Heart left ventricle (tissue), 16 donors: ENCODE measurements at regions not wholly inside any gene's neighbourhood (a gene's known extent, or its start where the extent isn't known, plus 50 kb on each side); places are given as distances from the start of the nearest gene placed in this dataset.

Source experiments
- ATAC-seq, 4 donors: fragments of 200-7000 bp; cut with Tn5 transposase; one replicate each; pipeline ENCODE4 v1.9.1; 2020 to 2022; ENCODE audit warnings: moderate library complexity in 4 of 4, mild to moderate bottlenecking in 3 of 4, moderate number of reproducible peaks in 1 of 4
- DNase-seq, 5 donors: peaks; one replicate each; pipeline ENCODE4 v3.0.0-alpha.2; 2020
- H3K27ac ChIP-seq, 12 donors: fragments of 200-600 bp; sonication (generic) in 4 of 12; one replicate each; pipeline versions ENCODE4 v1.5.0 to v1.8.0; 2016 to 2022; ENCODE audit warnings: mild to moderate bottlenecking in 2 of 12
- H3K27me3 ChIP-seq, 9 donors: fragments of 200-600 bp; sonication (generic) in 2 of 9; one replicate each; pipeline versions ENCODE4 v1.5.1 to v1.8.0; 2016 to 2022; ENCODE audit warnings: mild to moderate bottlenecking in 3 of 9
- H3K36me3 ChIP-seq, 9 donors: fragments of 200-600 bp; sonication (generic) in 2 of 9; one replicate each; pipeline versions ENCODE4 v1.5.0 to v1.8.0; 2018 to 2022; ENCODE audit warnings: mild to moderate bottlenecking in 2 of 9
- H3K4me1 ChIP-seq, 12 donors: fragments of 200-600 bp; sonication (generic) in 4 of 12; one replicate each; pipeline versions ENCODE4 v1.5.0 to v1.8.0; 2016 to 2022; ENCODE audit warnings: mild to moderate bottlenecking in 3 of 12
- H3K4me3 ChIP-seq, 12 donors: fragments of 200-600 bp; sonication (generic) in 4 of 12; one replicate each; pipeline versions ENCODE4 v1.5.0 to v1.8.0; 2017 to 2022; ENCODE audit warnings: mild to moderate bottlenecking in 9 of 12, moderate library complexity in 4 of 12
- H3K9me3 ChIP-seq, 12 donors: fragments of 200-600 bp; sonication (generic) in 4 of 12; one replicate each; pipeline versions ENCODE4 v1.5.0 to v1.8.0; 2016 to 2022; ENCODE audit warnings: mild to moderate bottlenecking in 1 of 12
- CTCF ChIP-seq, 12 donors: fragments of 200-600 bp; sonication (generic) in 4 of 12; IDR thresholded peaks; one replicate each; pipeline versions ENCODE4 v1.5.0 to v1.8.0; 2018 to 2022; ENCODE audit warnings: antibody characterized with exemption in 12 of 12, mild to moderate bottlenecking in 5 of 12
- POLR2A ChIP-seq, 2 donors: fragments of 450-650 bp; IDR thresholded peaks; one replicate each; pipeline ENCODE4 v1.6.1; 2017; ENCODE audit warnings: antibody characterized with exemption in 2 of 2, mild to moderate bottlenecking in 2 of 2, moderate library complexity in 2 of 2
- WGBS, 4 donors: extraction: QIAGEN DNeasy Blood & Tissue Kit in 2 of 4; methylation state at CpG; one replicate each; pipeline versions ENCODE4 v1.1.5 to v1.1.7; 2013 to 2018; 5-methylcytosine and 5-hydroxymethylcytosine counted together
- intact Hi-C, 10 donors: fragments of 100-400 bp; cut with DNase I; formaldehyde crosslinking; loops; one replicate each; pipeline versions ENCODE4 v1.11.1 to v1.14.2; 2022
- donor health status: ischemic (EF 13 %, LVEDD 7.1; RV severe dilation, severe dysfunction).
- donor health status: healthy with polysubstance abuse.
- donor health status: DM: no; HTN: yes; CAD: no.
- donor health status: DM: no; HTN: no; CAD: no.
- donor health status: ischemic (EF 25% LVEDD 6.9; RV normal size, moderate dysfunction).
- donor health status: ischemic (EF 25% LVEDD 5.7; RV mildly dilated, moderate dysfunction).
- donor health status: healthy.
- donor health status: DM: yes; HTN: yes; CAD: no.
- donor health status: ischemic (EF 35%, LVEDD 5.7; RV mildly dilated, moderate dysfunction).
- donor health status: nonischemic (EF 11% LVEDD 7.7; RV severe dilation, severe dysfunction).
- donor health status: DM: yes; HTN: yes; CAD: no.
- donor health status: PGD.
- donor health status: ischemic (EF 29% LVEDD 5.4; RV normal size, mild dysfunction).
- donor health status: nonischemic (EF 23%, LVEDD 6.1; RV moderate dilation, normal function).

DNA sequence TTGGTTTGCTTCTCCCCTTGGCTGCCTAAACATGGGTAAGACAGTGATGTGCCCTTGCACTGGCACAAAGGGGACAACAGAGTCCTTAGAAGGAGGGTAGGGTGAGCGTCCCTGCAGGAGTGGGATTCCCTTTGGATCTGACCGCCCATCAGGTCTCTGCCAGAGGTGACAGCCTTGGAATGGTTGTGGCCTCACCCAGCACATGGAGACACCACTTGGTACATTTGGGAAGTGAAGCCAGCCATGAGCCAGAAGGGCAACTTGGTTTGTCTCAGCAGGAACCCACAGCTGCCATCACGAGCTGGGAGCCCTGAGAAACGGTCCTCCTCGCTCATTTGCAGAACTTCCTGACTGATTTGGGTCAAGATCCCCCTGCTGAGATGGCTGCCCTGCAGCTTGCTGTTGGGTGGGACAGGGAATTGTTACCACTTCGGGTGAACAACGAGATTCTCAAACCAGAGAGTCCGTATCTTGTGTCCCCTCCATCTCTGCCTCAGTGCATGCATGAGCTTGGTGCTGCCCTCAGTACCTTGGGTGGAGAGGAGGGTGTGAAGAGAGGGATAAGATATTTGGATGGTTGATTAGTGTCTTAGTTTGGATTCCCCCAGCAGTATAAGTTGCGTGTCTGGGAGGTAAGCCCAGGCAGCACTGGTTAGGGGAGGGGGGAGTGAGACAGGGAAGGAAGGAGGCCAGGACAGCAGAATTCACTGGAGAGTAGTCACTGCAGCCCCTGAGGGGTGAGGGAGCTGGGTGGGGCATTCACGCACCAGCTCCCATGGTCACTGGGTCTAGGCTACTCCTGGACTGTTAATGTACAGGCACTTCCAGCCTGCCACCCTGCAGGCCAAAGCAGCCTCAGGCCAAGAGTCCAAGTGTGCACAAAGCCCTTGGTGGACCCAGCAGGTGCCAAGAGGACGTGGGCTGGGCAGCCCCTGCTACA lies 168.8 kb upstream of the TOPAZ1 start:
- 80 to 84% (median 82%) methylated on average over 10 to 11 of the region's 11 CpGs for WGBS, 4 donors
- no peak overlapping the region for H3K27ac ChIP-seq
- intact Hi-C loops: no loop called here
- ATAC-seq: no peak
- TF ChIP-seq CTCF (IDR thresholded peaks at IDR 0.05) (no peak), POLR2A (IDR thresholded peaks at IDR 0.05) (no peak)
- peaks cover 0 to 22% (median 0%) of the 10 kb centered on the region in 9 donors for H3K27me3 ChIP-seq
- no peak for DNase-seq
- H3K9me3 ChIP-seq: no peaks in the 10 kb centered on the region
- no peaks in the 10 kb centered on the region for H3K36me3 ChIP-seq
- no peak overlapping the region for H3K4me3 ChIP-seq
- H3K4me1 ChIP-seq: no peaks in the 10 kb centered on the region

DNA sequence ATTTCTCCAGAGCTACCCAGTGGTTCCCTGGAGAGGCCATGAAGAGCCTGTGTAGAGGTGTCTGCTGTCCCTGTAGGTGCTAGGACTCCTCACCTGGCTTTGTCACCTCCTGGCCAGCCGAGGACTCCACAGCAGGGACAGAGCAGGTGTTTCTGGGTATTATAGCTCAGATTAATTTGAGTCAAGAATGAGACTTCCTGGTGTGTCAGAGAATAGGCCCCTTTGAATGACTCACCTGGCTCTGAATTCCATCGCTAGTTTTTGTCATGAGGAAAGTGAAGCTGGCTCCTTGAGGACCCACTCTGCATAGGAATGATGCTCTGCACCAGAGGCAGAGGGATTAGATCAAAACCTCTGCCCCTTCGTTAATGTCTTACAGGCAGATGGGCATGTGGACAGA lies 167.5 kb upstream of the TOPAZ1 start:
- DNase-seq: no peak
- Histone ChIP-seq H3K36me3 (no peaks in the 10 kb centered on the region), H3K4me1 (no peaks in the 10 kb centered on the region), H3K4me3 (no peak overlapping the region), H3K27me3 (peaks cover 0 to 22% (median 0%) of the 10 kb centered on the region in 9 donors), H3K27ac (no peak overlapping the region), H3K9me3 (no peaks in the 10 kb centered on the region)
- 66 to 80% (median 72%) methylated on average over 3 of the region's 3 CpGs for WGBS, 4 donors
- no peak for ATAC-seq
- TF ChIP-seq POLR2A (IDR thresholded peaks at IDR 0.05) (no peak), CTCF (IDR thresholded peaks at IDR 0.05) (no peak)
- intact Hi-C loops: no loop called here

DNA sequence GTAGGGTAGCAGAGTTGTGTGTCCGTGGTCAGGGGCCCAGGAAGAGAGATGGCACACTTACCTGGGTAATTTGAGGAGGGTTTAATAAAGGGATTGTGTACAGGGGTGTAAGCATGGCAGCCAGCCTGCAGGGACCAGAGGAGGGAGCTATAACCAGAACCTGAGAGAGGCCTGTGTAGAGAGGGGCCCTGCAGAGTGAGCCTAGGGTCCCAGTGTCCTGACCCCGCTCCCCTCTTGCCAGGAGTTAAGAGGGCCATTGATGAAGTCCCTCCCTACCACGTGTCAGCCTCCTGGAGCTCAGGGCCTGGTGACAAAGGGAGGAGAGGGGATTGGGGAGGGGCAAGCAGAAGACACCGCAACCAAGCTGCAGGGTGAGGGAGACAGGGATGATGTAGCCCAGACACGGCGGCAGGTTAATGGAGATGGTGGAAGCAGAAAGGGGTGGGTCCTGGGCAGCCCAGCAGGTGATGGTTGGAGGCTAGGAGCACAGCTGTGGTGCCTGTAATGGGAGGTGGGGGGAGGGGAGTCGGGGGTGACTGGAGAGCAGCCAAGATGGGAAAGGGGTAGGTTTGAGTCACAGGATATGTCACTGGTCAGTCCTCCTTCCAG lies 165.4 kb upstream of the TOPAZ1 start:
- 45 to 62% (median 55%) methylated on average over 7 of the region's 7 CpGs for WGBS, 4 donors
- ATAC-seq: no peak
- Histone ChIP-seq H3K9me3 (no peaks in the 10 kb centered on the region), H3K27me3 (peaks cover 0 to 21% (median 0%) of the 10 kb centered on the region in 9 donors), H3K36me3 (no peaks in the 10 kb centered on the region), H3K4me3 (no peak overlapping the region), H3K4me1 (no peaks in the 10 kb centered on the region), H3K27ac (no peak overlapping the region)
- intact Hi-C loops: no loop called here
- TF ChIP-seq POLR2A (IDR thresholded peaks at IDR 0.05) (no peak), CTCF (IDR thresholded peaks at IDR 0.05) (no peak)
- no peak for DNase-seq

DNA sequence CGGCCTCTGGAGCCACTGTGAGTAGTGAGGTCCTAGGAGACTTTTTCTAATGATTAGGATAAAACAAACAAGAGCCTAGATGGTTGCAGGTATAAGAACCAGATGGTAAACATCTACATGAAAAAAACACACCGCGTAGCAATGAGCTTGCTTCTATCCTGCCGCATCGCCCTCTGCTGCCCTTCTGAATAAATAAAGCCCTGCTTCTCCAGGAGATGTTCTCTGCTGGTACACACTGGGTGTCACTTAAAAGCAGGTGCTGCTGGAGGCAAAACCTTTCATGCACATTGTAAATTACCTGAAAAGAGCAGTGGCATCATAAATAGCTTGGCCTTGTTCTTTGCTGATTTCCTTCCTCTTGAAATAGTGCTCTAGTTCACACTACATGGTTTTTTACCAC lies 164.4 kb upstream of the TOPAZ1 start:
- H3K9me3 ChIP-seq: no peaks in the 10 kb centered on the region
- intact Hi-C loops: no loop called here
- peak in 4 of 12 donors; percentile 7 to 29 (median 20) for TF ChIP-seq CTCF (IDR thresholded peaks at IDR 0.05)
- TF ChIP-seq POLR2A (IDR thresholded peaks at IDR 0.05): no peak
- H3K36me3 ChIP-seq: no peaks in the 10 kb centered on the region
- no peaks in the 10 kb centered on the region for H3K4me1 ChIP-seq
- H3K27ac ChIP-seq: no peak overlapping the region
- 40 to 56% (median 49%) methylated on average over 5 of the region's 5 CpGs for WGBS, 4 donors
- DNase-seq (no peak), ATAC-seq (no peak)
- peaks cover 0 to 17% (median 0%) of the 10 kb centered on the region in 9 donors for H3K27me3 ChIP-seq
- no peak overlapping the region for H3K4me3 ChIP-seq
